ENCODE measurements at regions not wholly inside any gene's neighbourhood (a gene's known extent, or its start where the extent isn't known, plus 50 kb on each side); places are given as distances from the start of the nearest gene placed in this dataset.

DNA sequence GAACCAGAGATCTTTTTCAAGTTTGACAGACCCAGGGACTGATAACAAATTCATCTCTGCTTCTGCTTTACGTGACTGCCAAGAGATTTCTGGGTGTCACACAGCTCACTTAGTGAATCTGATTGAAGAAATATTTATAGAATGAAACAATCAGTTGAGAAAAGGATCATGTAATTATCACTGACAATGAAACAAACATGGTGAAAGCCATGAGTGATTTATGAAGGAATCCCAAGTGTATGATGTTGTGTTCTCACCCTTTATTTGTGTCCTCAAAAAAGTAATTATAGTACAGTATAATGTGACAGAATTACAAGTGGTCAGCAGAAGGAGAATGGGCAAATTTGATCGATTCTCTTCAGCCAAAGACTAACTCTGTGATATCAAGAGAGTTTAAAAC is 177.3 kb downstream of the BMP4 start:
- WGBS (ENCODE audit: insufficient coverage, low coverage, missing lambda C conversion rate) = 0% methylated on average over 2 of the region's 2 CpGs

More for the DNA sequence above, 177.3 kb downstream of the BMP4 start:
- H3K4me3 ChIP-seq = no peak overlapping the region
- no peaks in the 10 kb centered on the region for H3K4me1 ChIP-seq (replicated peaks in 1 of 2; ENCODE audit: control insufficient read depth in 2 of 2, insufficient read depth in 2 of 2, low read length in 2 of 2)
- no peaks in the 10 kb centered on the region for H4K20me1 ChIP-seq (replicated peaks; ENCODE audit: control insufficient read depth, insufficient read depth, low read length)
- intact Hi-C loops (cut with micrococcal nuclease) = no loop called here
- H3K9me3 ChIP-seq (replicated peaks; ENCODE audit: control insufficient read depth, insufficient read depth, low read depth, low read length) = no peaks in the 10 kb centered on the region
- CTCF ChIA-PET (ENCODE audit: low intra/inter-chr PET ratio) = no interaction called here
- no peak overlapping the region for H3K27ac ChIP-seq (ENCODE audit: extremely low read depth, low read depth, low read length)
- in situ Hi-C loops (cut with MboI) = no loop called here
- DNase-seq (ENCODE audit: extremely low read depth in 1 of 4, low spot score in 3 of 4) (no peak), FAIRE-seq (no peak), ATAC-seq (no peak)
- BruUV-seq (replicated peaks) = no TSS peak
- H2AFZ ChIP-seq (ENCODE audit: low read depth, low read length) = no peak overlapping the region
- no peak overlapping the region for H3K9ac ChIP-seq (ENCODE audit: insufficient read depth in 1 of 2, low read depth in 2 of 2, low read length in 2 of 2)
- H3K79me2 ChIP-seq (ENCODE audit: control insufficient read depth, insufficient read depth, low read length) = no peaks in the 10 kb centered on the region
- H3K4me2 ChIP-seq (ENCODE audit: insufficient read depth, low read length) = no peak overlapping the region
- POLR2A ChIA-PET = no interaction called here
- no peaks in the 10 kb centered on the region for H3K9me1 ChIP-seq (ENCODE audit: control insufficient read depth, insufficient read depth, low read length)
- no peaks in the 10 kb centered on the region for H3K27me3 ChIP-seq (ENCODE audit: control insufficient read depth in 2 of 2, insufficient read depth in 2 of 2, low read length in 2 of 2)
- no peak for TF ChIP-seq COPS2 (conservative IDR thresholded peaks at IDR 0.05)
- TF ChIP-seq, protein P1, sequence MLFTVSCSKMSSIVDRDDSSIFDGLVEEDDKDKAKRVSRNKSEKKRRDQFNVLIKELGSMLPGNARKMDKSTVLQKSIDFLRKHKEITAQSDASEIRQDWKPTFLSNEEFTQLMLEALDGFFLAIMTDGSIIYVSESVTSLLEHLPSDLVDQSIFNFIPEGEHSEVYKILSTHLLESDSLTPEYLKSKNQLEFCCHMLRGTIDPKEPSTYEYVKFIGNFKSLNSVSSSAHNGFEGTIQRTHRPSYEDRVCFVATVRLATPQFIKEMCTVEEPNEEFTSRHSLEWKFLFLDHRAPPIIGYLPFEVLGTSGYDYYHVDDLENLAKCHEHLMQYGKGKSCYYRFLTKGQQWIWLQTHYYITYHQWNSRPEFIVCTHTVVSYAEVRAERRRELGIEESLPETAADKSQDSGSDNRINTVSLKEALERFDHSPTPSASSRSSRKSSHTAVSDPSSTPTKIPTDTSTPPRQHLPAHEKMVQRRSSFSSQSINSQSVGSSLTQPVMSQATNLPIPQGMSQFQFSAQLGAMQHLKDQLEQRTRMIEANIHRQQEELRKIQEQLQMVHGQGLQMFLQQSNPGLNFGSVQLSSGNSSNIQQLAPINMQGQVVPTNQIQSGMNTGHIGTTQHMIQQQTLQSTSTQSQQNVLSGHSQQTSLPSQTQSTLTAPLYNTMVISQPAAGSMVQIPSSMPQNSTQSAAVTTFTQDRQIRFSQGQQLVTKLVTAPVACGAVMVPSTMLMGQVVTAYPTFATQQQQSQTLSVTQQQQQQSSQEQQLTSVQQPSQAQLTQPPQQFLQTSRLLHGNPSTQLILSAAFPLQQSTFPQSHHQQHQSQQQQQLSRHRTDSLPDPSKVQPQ (CRISPR knock-in tag; IDR thresholded peaks at IDR 0.05; ENCODE audit: borderline replicate concordance) = no peak
- no peak for TF ChIP-seq PTRF (tag; IDR thresholded peaks at IDR 0.05)
- no peak for TF ChIP-seq CBFA2T2 (conservative IDR thresholded peaks at IDR 0.05)
- TF ChIP-seq PTTG1 (tag; IDR thresholded peaks at IDR 0.05; ENCODE audit: low read depth) = no peak
- TF ChIP-seq ZNF23 (CRISPR knock-in tag; IDR thresholded peaks at IDR 0.05) = no peak
- no peak for TF ChIP-seq ZKSCAN8 (CRISPR knock-in tag; IDR thresholded peaks at IDR 0.05)
- no peak for TF ChIP-seq ETV6 (IDR thresholded peaks at IDR 0.05; ENCODE audit: borderline replicate concordance in 1 of 2, low read depth in 2 of 2, low read length in 1 of 2)
- TF ChIP-seq ETV6 (CRISPR knock-in tag; IDR thresholded peaks at IDR 0.05; ENCODE audit: borderline replicate concordance) = no peak
- no peak for TF ChIP-seq TOE1 (IDR thresholded peaks at IDR 0.05; ENCODE audit: borderline replicate concordance)
- no peak for TF ChIP-seq TOE1 (CRISPR knock-in tag; IDR thresholded peaks at IDR 0.05; ENCODE audit: borderline replicate concordance, low read depth)
- no peak for TF ChIP-seq KLF10 (CRISPR knock-in tag; IDR thresholded peaks at IDR 0.05)
- no peak for TF ChIP-seq TRIM24 (IDR thresholded peaks at IDR 0.05)
- no peak for TF ChIP-seq ZNF589 (CRISPR knock-in tag; IDR thresholded peaks at IDR 0.05; ENCODE audit: low read depth)
- no peaks in the 10 kb centered on the region for H3K36me3 ChIP-seq (ENCODE audit: control insufficient read depth, insufficient read depth, low read length)
